NT2/D1 (cell line): ENCODE measurements at regions not wholly inside any gene's neighbourhood (a gene's known extent, or its start where the extent isn't known, plus 50 kb on each side); places are given as distances from the start of the nearest gene placed in this dataset.

Experiments
- DNase-seq: peaks from one replicate; pipeline ENCODE4 v3.0.0-alpha.2; 2011; ENCODE audit warnings: low read depth, low spot score
- H3K27me3 ChIP-seq: 2 replicates; pipeline ENCODE4 v1.6.0; 2011; ENCODE audit warnings: mild to moderate bottlenecking; ENCODE audit not compliant: insufficient read length, insufficient read depth
- H3K36me3 ChIP-seq: 2 replicates; pipeline ENCODE4 v1.6.1; 2011; ENCODE audit warnings: mild to moderate bottlenecking, low read length, mixed read lengths; ENCODE audit not compliant: insufficient read depth, insufficient read length
- H3K4me1 ChIP-seq: 2 replicates; pipeline ENCODE4 v1.5.1; 2011; ENCODE audit not compliant: insufficient read depth, insufficient read length
- H3K4me3 ChIP-seq: 2 replicates; pipeline ENCODE4 v1.5.1; 2011; ENCODE audit warnings: low read depth; ENCODE audit not compliant: insufficient read length
- H3K9ac ChIP-seq: 2 replicates; pipeline ENCODE4 v1.6.0; 2011; ENCODE audit warnings: low read depth; ENCODE audit not compliant: insufficient read length
- H3K9me3 ChIP-seq: 2 replicates; pipeline ENCODE4 v1.5.1; 2011; ENCODE audit warnings: mild to moderate bottlenecking, low read length; ENCODE audit not compliant: insufficient read depth
- SUZ12 ChIP-seq: IDR thresholded peaks from 2 replicates; pipeline ENCODE4 v1.6.1; 2011; ENCODE audit not compliant: insufficient read length, insufficient read depth; ENCODE audit errors: extremely low read depth
- YY1 ChIP-seq: IDR thresholded peaks from 2 replicates; pipeline ENCODE4 v1.6.1; 2011; ENCODE audit not compliant: insufficient read length, insufficient read depth
- ZNF274 ChIP-seq: IDR thresholded peaks from 2 replicates; pipeline ENCODE4 v1.6.1; 2011; ENCODE audit warnings: mild to moderate bottlenecking, low read depth, low read length

GRCh38 chr6:119566546-119567260, 217.1 kb upstream of the MAN1A1 start:
- Histone ChIP-seq H3K4me1 (no peaks in the 10 kb centered on the region), H3K4me3 (no peak overlapping the region), H3K27me3 (no peaks in the 10 kb centered on the region), H3K36me3 (no peaks in the 10 kb centered on the region), H3K9me3 (no peaks in the 10 kb centered on the region), H3K9ac (no peak overlapping the region)
- DNase-seq: no peak
- TF ChIP-seq YY1 (no peak), ZNF274 (no peak), SUZ12 (no peak)

GRCh38 chr6:119565893-119566292, 216.3 kb upstream of the MAN1A1 start:
- H3K4me1 ChIP-seq: no peaks in the 10 kb centered on the region
- H3K9me3 ChIP-seq: no peaks in the 10 kb centered on the region
- no peaks in the 10 kb centered on the region for H3K36me3 ChIP-seq
- TF ChIP-seq SUZ12 (no peak), YY1 (no peak), ZNF274 (no peak)
- DNase-seq: no peak
- no peak overlapping the region for H3K9ac ChIP-seq
- H3K27me3 ChIP-seq: no peaks in the 10 kb centered on the region
- no peak overlapping the region for H3K4me3 ChIP-seq

- no peak for DNase-seq
- TF ChIP-seq ZNF274 (no peak), YY1 (no peak), SUZ12 (no peak)
- Histone ChIP-seq H3K36me3 (no peaks in the 10 kb centered on the region), H3K9me3 (no peaks in the 10 kb centered on the region), H3K4me3 (no peak overlapping the region), H3K4me1 (no peaks in the 10 kb centered on the region), H3K9ac (no peak overlapping the region), H3K27me3 (no peaks in the 10 kb centered on the region)
Measured at GRCh38 chr6:119562168-119562567, 212.6 kb upstream of the MAN1A1 start.

- H3K36me3 ChIP-seq: no peaks in the 10 kb centered on the region
- H3K9me3 ChIP-seq: no peaks in the 10 kb centered on the region
- H3K9ac ChIP-seq: no peak overlapping the region
- no peaks in the 10 kb centered on the region for H3K27me3 ChIP-seq
- DNase-seq: no peak
- no peaks in the 10 kb centered on the region for H3K4me1 ChIP-seq
- H3K4me3 ChIP-seq: no peak overlapping the region
- TF ChIP-seq ZNF274 (no peak), SUZ12 (no peak), YY1 (no peak)
Measured at GRCh38 chr6:119559586-119559985, 210.0 kb upstream of the MAN1A1 start.

GRCh38 chr6:119557239-119557638, 207.7 kb upstream of the MAN1A1 start:
- Histone ChIP-seq H3K4me1 (no peaks in the 10 kb centered on the region), H3K4me3 (no peak overlapping the region), H3K9me3 (no peaks in the 10 kb centered on the region), H3K36me3 (no peaks in the 10 kb centered on the region), H3K9ac (no peak overlapping the region), H3K27me3 (no peaks in the 10 kb centered on the region)
- no peak for TF ChIP-seq ZNF274
- no peak for DNase-seq

- TF ChIP-seq SUZ12: no peak
- no peak for TF ChIP-seq ZNF274
- TF ChIP-seq YY1: no peak
Measured at GRCh38 chr6:119552021-119552420, 202.5 kb upstream of the MAN1A1 start.

GRCh38 chr6:119547024-119547423, 197.5 kb upstream of the MAN1A1 start:
- TF ChIP-seq ZNF274 (no peak), SUZ12 (no peak), YY1 (no peak)
- DNase-seq: no peak
- H3K27me3 ChIP-seq: no peaks in the 10 kb centered on the region
- H3K4me1 ChIP-seq: no peaks in the 10 kb centered on the region
- H3K9me3 ChIP-seq: no peaks in the 10 kb centered on the region
- no peak overlapping the region for H3K4me3 ChIP-seq
- H3K9ac ChIP-seq: no peak overlapping the region
- no peaks in the 10 kb centered on the region for H3K36me3 ChIP-seq

More at GRCh38 chr6:119552021-119552420, 202.5 kb upstream of the MAN1A1 start:
- H3K27me3 ChIP-seq: no peaks in the 10 kb centered on the region
- no peaks in the 10 kb centered on the region for H3K36me3 ChIP-seq
- H3K9ac ChIP-seq: no peak overlapping the region
- H3K4me1 ChIP-seq: no peaks in the 10 kb centered on the region
- no peak overlapping the region for H3K4me3 ChIP-seq
- H3K9me3 ChIP-seq: no peaks in the 10 kb centered on the region
- DNase-seq: no peak

- no peak overlapping the region for H3K9ac ChIP-seq
- no peak for DNase-seq
- no peaks in the 10 kb centered on the region for H3K36me3 ChIP-seq
- H3K4me3 ChIP-seq: no peak overlapping the region
- TF ChIP-seq SUZ12 (no peak), YY1 (no peak), ZNF274 (no peak)
- H3K4me1 ChIP-seq: no peaks in the 10 kb centered on the region
- H3K9me3 ChIP-seq: no peaks in the 10 kb centered on the region
- H3K27me3 ChIP-seq: no peaks in the 10 kb centered on the region
Measured at GRCh38 chr6:119545245-119545644, 195.7 kb upstream of the MAN1A1 start.
